CD4-positive, alpha-beta T cell (primary cell): ENCODE measurements at regions not wholly inside any gene's neighbourhood (a gene's known extent, or its start where the extent isn't known, plus 50 kb on each side); places are given as distances from the start of the nearest gene placed in this dataset.

ENCODE experiments used
- ATAC-seq: fragments of 200-7000 bp; cut with Tn5 transposase; one replicate; pipeline ENCODE4 v1.10.0; 2022; ENCODE audit warnings: mild to moderate bottlenecking; ENCODE audit not compliant: poor library complexity
- CTCF ChIA-PET: fragments of 350-600 bp; sonication (Branson Sonifier 250); formaldehyde crosslinking; loops from one replicate; lab custom pipeline; 2021; ENCODE audit warnings: antibody characterized with exemption, inconsistent platforms; lab: Charles Lee
- POLR2A ChIA-PET: fragments of 350-600 bp; sonication (Branson Sonifier 250); formaldehyde crosslinking; loops from one replicate; lab custom pipeline; 2021; ENCODE audit warnings: antibody characterized with exemption, inconsistent platforms; lab: Charles Lee
- DNase-seq, 14 experiments: peaks; one replicate each; pipeline ENCODE4 v3.0.0-alpha.2; 2013 to 2020; ENCODE audit warnings: mixed read lengths in 2 of 14
- H3K27ac ChIP-seq, 2 donors: one replicate each; pipeline versions ENCODE4 v1.5.1 to v1.7.0; 2013; ENCODE audit warnings: low read length in 2 of 2, low read depth in 1 of 2, mild to moderate bottlenecking in 1 of 2
- H3K27me3 ChIP-seq, 2 experiments: 1 replicate in 1 of 2; 2 replicates in 1 of 2; pipeline versions ENCODE4 v1.6.1 to v1.7.0; 2013; ENCODE audit warnings: low read length in 2 of 2, control low read depth in 1 of 2, mild to moderate bottlenecking in 1 of 2, moderate library complexity in 1 of 2; ENCODE audit not compliant: insufficient read depth in 2 of 2, control insufficient read depth in 1 of 2
- H3K36me3 ChIP-seq: one replicate; pipeline ENCODE4 v1.6.1; 2013; ENCODE audit warnings: low read length, control low read depth; ENCODE audit not compliant: insufficient read depth
- H3K4me1 ChIP-seq: one replicate; pipeline ENCODE4 v1.6.1; 2013; ENCODE audit warnings: low read length, control low read depth; ENCODE audit not compliant: insufficient read depth
- H3K4me3 ChIP-seq: one replicate; pipeline ENCODE4 v1.5.1; 2013; ENCODE audit warnings: mild to moderate bottlenecking, low read length, moderate library complexity
- H3K9me3 ChIP-seq, 2 experiments: 1 replicate in 1 of 2; 2 replicates in 1 of 2; pipeline versions ENCODE4 v1.6.1 to v1.7.0; 2013; ENCODE audit warnings: low read length in 2 of 2, mild to moderate bottlenecking in 2 of 2, control low read depth in 1 of 2, moderate library complexity in 1 of 2; ENCODE audit not compliant: control insufficient read depth in 1 of 2, insufficient read depth in 1 of 2
- H3K27ac Mint-ChIP-seq: one replicate; pipeline ENCODE4 v1.8.0; 2020; ENCODE audit warnings: mixed read lengths
- H3K27me3 Mint-ChIP-seq: one replicate; pipeline ENCODE4 v1.8.0; 2021; ENCODE audit warnings: mixed read lengths
- H3K36me3 Mint-ChIP-seq: one replicate; pipeline ENCODE4 v1.8.0; 2021; ENCODE audit warnings: low read depth, mixed read lengths
- H3K4me1 Mint-ChIP-seq: one replicate; pipeline ENCODE4 v1.8.0; 2021; ENCODE audit warnings: low read depth, mixed read lengths
- H3K4me3 Mint-ChIP-seq: one replicate; pipeline ENCODE4 v1.8.0; 2020; ENCODE audit warnings: mild to moderate bottlenecking, mixed read lengths
- H3K9me3 Mint-ChIP-seq: one replicate; pipeline ENCODE4 v1.8.0; 2020; ENCODE audit warnings: mixed read lengths
- CTCF ChIP-seq: fragments of 200-600 bp; IDR thresholded peaks from one replicate; pipeline ENCODE4 v1.8.0; 2022; ENCODE audit warnings: antibody characterized with exemption, mild to moderate bottlenecking
- intact Hi-C, 2 experiments: fragments of 100-400 bp; cut with DNase I in 1 of 2; cut with micrococcal nuclease in 1 of 2; formaldehyde crosslinking; loops; one replicate each; pipeline versions ENCODE4 v1.15.1 to v1.9.0; 2023 to 2025; cut with DNase I, micrococcal nuclease

- H3K4me3 ChIP-seq, result no peak overlapping the region
- Mint-ChIP-seq H3K27me3 (no peaks in the 10 kb centered on the region), H3K4me1 (no peaks in the 10 kb centered on the region), H3K4me3 (no peak overlapping the region), H3K36me3 (no peaks in the 10 kb centered on the region), H3K9me3 (peaks cover 10% of the 10 kb centered on the region), H3K27ac (no peak overlapping the region)
- no peak overlapping the region for H3K27ac ChIP-seq
- peaks cover 0 to 6% of the 10 kb centered on the region in 2 experiments for H3K9me3 ChIP-seq
- H3K36me3 ChIP-seq, result no peaks in the 10 kb centered on the region
- POLR2A ChIA-PET, result no interaction called here
- TF ChIP-seq CTCF, result no peak
- no peak for ATAC-seq
- CTCF ChIA-PET, result no interaction called here
- H3K4me1 ChIP-seq, result no peaks in the 10 kb centered on the region
- no peak for DNase-seq
- no peaks in the 10 kb centered on the region for H3K27me3 ChIP-seq
- intact Hi-C loops, result no loop called here
Measured at GRCh38 chr3:65039754-65040210, 352.0 kb upstream of the ADAMTS9 start.

DNA sequence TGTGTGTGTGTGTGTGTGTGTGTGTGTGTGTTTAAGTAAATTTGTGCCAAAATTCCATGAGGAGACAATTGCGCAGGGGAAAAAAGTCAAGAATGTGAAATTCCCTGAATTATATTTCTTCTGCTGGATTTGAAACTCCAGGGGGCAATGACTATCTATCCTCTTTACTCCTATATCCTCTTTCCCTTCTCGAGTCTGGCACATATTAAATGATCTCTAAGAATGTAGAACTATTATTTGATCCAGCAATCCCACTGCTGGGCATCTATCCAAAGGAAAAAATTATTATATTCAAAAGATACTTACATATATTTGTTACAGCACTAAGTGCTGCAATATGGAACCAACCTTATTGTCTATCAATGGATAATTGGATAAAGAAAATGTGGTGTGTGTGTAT is 350.1 kb upstream of the ADAMTS9 start:
- Mint-ChIP-seq H3K36me3 (no peaks in the 10 kb centered on the region), H3K9me3 (peaks cover 8% of the 10 kb centered on the region), H3K4me3 (no peak overlapping the region), H3K27ac (no peak overlapping the region), H3K27me3 (no peaks in the 10 kb centered on the region), H3K4me1 (no peaks in the 10 kb centered on the region)
- no peaks in the 10 kb centered on the region for H3K27me3 ChIP-seq
- H3K27ac ChIP-seq, result no peak overlapping the region
- H3K4me1 ChIP-seq, result no peaks in the 10 kb centered on the region
- no peaks in the 10 kb centered on the region for H3K36me3 ChIP-seq
- H3K9me3 ChIP-seq, result no peaks in the 10 kb centered on the region
- TF ChIP-seq CTCF, result no peak
- intact Hi-C loops, result no loop called here
- H3K4me3 ChIP-seq, result no peak overlapping the region
- DNase-seq (no peak), ATAC-seq (no peak)
- POLR2A ChIA-PET, result no interaction called here
- CTCF ChIA-PET, result no interaction called here

DNA sequence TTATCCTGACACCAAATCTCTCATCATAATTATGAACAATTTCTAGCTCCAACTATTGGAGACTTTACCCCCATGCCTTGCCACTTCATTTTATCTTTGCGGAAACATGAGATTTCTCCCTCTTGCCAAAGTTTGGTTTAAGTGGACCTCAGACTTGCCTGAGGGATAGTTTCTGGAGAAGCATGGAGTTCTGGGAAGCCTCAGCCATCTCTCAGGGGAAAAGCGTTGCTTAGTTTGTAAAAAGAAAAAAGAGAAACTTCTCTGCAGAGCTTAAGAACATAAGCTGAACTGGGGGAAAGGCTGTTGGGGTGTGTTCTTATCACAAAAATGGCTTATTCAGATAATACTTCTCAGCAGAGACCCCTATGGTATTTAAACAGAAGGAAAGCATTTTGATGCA is 347.4 kb upstream of the ADAMTS9 start:
- intact Hi-C loops, result no loop called here
- no peak overlapping the region for H3K27ac Mint-ChIP-seq
- H3K27me3 Mint-ChIP-seq, result no peaks in the 10 kb centered on the region
- H3K4me3 Mint-ChIP-seq, result no peak overlapping the region
- no peak overlapping the region for H3K27ac ChIP-seq
- no peak for TF ChIP-seq CTCF
- H3K36me3 ChIP-seq, result no peaks in the 10 kb centered on the region
- DNase-seq (no peak), ATAC-seq (no peak)
- H3K4me3 ChIP-seq, result no peak overlapping the region
- CTCF ChIA-PET, result no interaction called here
- H3K9me3 Mint-ChIP-seq, result peaks cover 11% of the 10 kb centered on the region
- no peaks in the 10 kb centered on the region for H3K27me3 ChIP-seq
- POLR2A ChIA-PET, result no interaction called here
- H3K4me1 ChIP-seq, result no peaks in the 10 kb centered on the region
- H3K36me3 Mint-ChIP-seq, result no peaks in the 10 kb centered on the region
- no peaks in the 10 kb centered on the region for H3K9me3 ChIP-seq
- H3K4me1 Mint-ChIP-seq, result no peaks in the 10 kb centered on the region
